ENCODE measurements at regions not wholly inside any gene's neighbourhood (a gene's known extent, or its start where the extent isn't known, plus 50 kb on each side); places are given as distances from the start of the nearest gene placed in this dataset.

DNA sequence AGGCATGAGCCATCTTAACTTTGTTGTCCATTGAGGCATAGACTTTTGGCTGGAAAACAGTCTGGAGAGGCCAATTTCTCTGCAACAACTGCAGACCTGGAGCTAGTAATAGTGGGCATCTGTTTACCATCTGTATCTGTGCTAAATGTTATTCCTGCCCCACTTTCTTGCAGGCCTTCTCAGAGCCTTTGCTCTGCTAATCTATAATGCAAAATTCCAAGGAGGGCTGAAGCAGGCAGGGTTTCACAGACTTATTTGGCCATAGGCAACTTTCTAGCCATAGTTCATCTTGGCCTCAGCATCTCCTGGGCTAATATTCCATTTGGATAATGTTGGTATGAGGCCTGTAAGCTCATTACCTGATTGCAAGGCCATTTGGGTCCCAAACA lies 124.5 kb upstream of the CSF3R start:
- Histone ChIP-seq H3K4me1 (replicated peaks) (no peaks in the 10 kb centered on the region), H3K27ac (no peak overlapping the region), H3K9me3 (no peaks in the 10 kb centered on the region), H3K36me3 (no peaks in the 10 kb centered on the region), H3K27me3 (replicated peaks; ENCODE audit: insufficient read depth) (peaks cover 4% of the 10 kb centered on the region), H3K4me3 (no peak overlapping the region)
- intact Hi-C loops (cut with DNase I), result no loop called here
- DNase-seq (ENCODE audit: low spot score), result no peak
- TF ChIP-seq CTCF (IDR thresholded peaks at IDR 0.05), result no peak
- TF ChIP-seq POLR2A (IDR thresholded peaks at IDR 0.05), result no peak
- no peak for TF ChIP-seq POLR2AphosphoS5 (IDR thresholded peaks at IDR 0.05)

DNA sequence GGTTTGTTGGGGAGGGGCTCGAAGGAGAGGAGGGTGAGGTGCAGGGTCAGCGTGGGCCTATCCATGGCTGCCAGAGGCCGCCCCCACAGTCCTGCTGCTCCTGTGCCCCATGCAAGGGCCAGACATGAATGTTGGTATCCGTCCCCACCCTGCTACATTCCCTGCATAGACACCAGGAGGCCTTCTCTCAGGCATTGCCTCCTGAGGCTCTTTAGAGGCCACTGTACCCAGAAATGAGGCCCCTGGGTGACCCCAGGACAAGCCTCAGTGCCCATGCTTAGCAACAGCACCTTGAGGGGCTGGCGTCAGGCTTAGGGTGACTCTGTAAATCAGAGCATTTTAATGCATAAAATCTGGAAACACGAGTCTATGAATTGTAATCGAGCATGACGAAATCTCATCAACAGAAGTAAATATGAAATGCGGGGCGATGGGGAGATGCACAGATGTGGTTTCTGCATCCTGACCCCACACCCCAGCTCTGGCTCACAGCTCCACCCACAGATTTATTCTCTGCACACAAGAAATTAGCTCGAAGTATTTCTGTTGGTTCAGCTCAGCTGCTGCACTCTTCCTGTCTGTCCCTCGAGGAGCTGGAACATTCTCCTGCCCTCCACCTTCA lies 124.0 kb upstream of the CSF3R start:
- Histone ChIP-seq H3K27ac (no peak overlapping the region), H3K9me3 (no peaks in the 10 kb centered on the region), H3K4me3 (no peak overlapping the region), H3K36me3 (no peaks in the 10 kb centered on the region), H3K4me1 (replicated peaks) (no peaks in the 10 kb centered on the region), H3K27me3 (replicated peaks; ENCODE audit: insufficient read depth) (peaks cover 4% of the 10 kb centered on the region)
- no peak for DNase-seq (ENCODE audit: low spot score)
- intact Hi-C loops (cut with DNase I), result no loop called here
- WGBS, result 82% methylated on average over 12 of the region's 12 CpGs
- TF ChIP-seq POLR2AphosphoS5 (IDR thresholded peaks at IDR 0.05) (no peak), POLR2A (IDR thresholded peaks at IDR 0.05) (no peak), CTCF (IDR thresholded peaks at IDR 0.05) (no peak)

GRCh38 chr1:36605942-36606640 lies 123.4 kb upstream of the CSF3R start:
- peaks cover 4% of the 10 kb centered on the region for H3K27me3 ChIP-seq (replicated peaks; ENCODE audit: insufficient read depth)
- H3K9me3 ChIP-seq, result no peaks in the 10 kb centered on the region
- no peak for DNase-seq (ENCODE audit: low spot score)
- WGBS, result 68% methylated on average over 7 of the region's 7 CpGs
- no peak overlapping the region for H3K27ac ChIP-seq
- H3K36me3 ChIP-seq, result no peaks in the 10 kb centered on the region
- no peaks in the 10 kb centered on the region for H3K4me1 ChIP-seq (replicated peaks)
- intact Hi-C loops (cut with DNase I), result no loop called here
- H3K4me3 ChIP-seq, result no peak overlapping the region
- TF ChIP-seq CTCF (IDR thresholded peaks at IDR 0.05) (no peak), POLR2AphosphoS5 (IDR thresholded peaks at IDR 0.05) (no peak), POLR2A (IDR thresholded peaks at IDR 0.05) (no peak)

DNA sequence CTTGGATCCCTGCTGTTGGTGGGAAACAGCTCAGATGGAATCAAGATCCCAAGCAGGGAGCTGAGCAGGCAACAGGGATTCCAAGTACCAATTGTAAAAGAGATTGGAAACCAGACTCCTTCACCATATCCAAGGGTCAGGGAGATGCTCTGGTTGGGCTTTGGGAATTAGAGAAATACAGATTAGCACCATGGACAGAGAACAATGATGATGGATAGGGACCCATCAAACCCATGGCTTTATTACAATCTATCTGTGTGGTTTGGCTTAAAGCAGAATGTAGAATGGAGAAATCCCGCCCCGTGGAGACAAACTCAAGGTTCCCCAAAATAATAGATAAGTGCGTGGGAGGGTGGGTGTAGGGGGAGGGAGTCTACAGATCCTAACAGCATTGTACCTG lies 120.7 kb upstream of the CSF3R start:
- intact Hi-C loops (cut with DNase I), result no loop called here
- Histone ChIP-seq H3K4me1 (replicated peaks) (no peaks in the 10 kb centered on the region), H3K27me3 (replicated peaks; ENCODE audit: insufficient read depth) (peaks cover 4% of the 10 kb centered on the region), H3K27ac (no peak overlapping the region), H3K36me3 (no peaks in the 10 kb centered on the region), H3K4me3 (no peak overlapping the region), H3K9me3 (no peaks in the 10 kb centered on the region)
- TF ChIP-seq POLR2AphosphoS5 (IDR thresholded peaks at IDR 0.05) (no peak), POLR2A (IDR thresholded peaks at IDR 0.05) (no peak), CTCF (IDR thresholded peaks at IDR 0.05) (no peak)
- no peak for DNase-seq (ENCODE audit: low spot score)
- WGBS, result 83% methylated on average over 3 of the region's 3 CpGs

- intact Hi-C loops (cut with DNase I), result no loop called here
- DNase-seq (ENCODE audit: low spot score), result no peak
- Histone ChIP-seq H3K27me3 (replicated peaks; ENCODE audit: insufficient read depth) (peaks cover 4% of the 10 kb centered on the region), H3K4me3 (no peak overlapping the region), H3K4me1 (replicated peaks) (no peaks in the 10 kb centered on the region), H3K27ac (no peak overlapping the region), H3K36me3 (no peaks in the 10 kb centered on the region), H3K9me3 (no peaks in the 10 kb centered on the region)
- TF ChIP-seq POLR2A (IDR thresholded peaks at IDR 0.05) (no peak), POLR2AphosphoS5 (IDR thresholded peaks at IDR 0.05) (no peak), CTCF (IDR thresholded peaks at IDR 0.05) (no peak)
- WGBS, result 42% methylated on average over 4 of the region's 4 CpGs
Observed at GRCh38 chr1:36602184-36602583, 119.5 kb upstream of the CSF3R start.

Measured in prostate gland (tissue), 2 donors.